ENCODE measurements at regions not wholly inside any gene's neighbourhood (a gene's known extent, or its start where the extent isn't known, plus 50 kb on each side); places are given as distances from the start of the nearest gene placed in this dataset.

DNA sequence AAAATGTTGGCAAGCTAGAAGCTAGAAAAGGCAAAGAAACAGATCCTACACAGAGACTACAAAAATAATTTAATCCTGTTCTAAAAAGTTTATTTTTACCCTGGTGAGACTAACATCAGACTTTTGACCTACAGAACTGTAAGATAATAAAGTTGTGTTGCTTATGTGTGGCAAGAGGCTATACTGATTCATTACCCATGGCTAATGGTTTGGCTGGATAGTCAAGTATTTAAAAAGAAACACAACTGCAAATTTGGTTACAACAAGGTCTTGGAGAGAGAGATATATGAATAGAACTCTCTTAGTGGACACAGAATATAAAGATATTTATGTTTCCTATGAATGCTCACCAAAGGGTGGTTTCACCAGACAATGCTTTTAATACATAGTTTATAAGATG, 364.2 kb upstream of the PLSCR5 start:
- no peaks in the 10 kb centered on the region for H3K9me3 ChIP-seq (ENCODE audit: insufficient read depth, low read length)
- TF ChIP-seq EZH2phosphoT487 (conservative IDR thresholded peaks at IDR 0.05; ENCODE audit: low read length) = no peak
- TF ChIP-seq, protein P1, sequence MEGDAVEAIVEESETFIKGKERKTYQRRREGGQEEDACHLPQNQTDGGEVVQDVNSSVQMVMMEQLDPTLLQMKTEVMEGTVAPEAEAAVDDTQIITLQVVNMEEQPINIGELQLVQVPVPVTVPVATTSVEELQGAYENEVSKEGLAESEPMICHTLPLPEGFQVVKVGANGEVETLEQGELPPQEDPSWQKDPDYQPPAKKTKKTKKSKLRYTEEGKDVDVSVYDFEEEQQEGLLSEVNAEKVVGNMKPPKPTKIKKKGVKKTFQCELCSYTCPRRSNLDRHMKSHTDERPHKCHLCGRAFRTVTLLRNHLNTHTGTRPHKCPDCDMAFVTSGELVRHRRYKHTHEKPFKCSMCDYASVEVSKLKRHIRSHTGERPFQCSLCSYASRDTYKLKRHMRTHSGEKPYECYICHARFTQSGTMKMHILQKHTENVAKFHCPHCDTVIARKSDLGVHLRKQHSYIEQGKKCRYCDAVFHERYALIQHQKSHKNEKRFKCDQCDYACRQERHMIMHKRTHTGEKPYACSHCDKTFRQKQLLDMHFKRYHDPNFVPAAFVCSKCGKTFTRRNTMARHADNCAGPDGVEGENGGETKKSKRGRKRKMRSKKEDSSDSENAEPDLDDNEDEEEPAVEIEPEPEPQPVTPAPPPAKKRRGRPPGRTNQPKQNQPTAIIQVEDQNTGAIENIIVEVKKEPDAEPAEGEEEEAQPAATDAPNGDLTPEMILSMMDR (IDR thresholded peaks at IDR 0.05; ENCODE audit: insufficient read depth, low read length, poor library complexity, severe bottlenecking) = no peak
- no peak overlapping the region for H3K27ac ChIP-seq (ENCODE audit: low read depth, low read length)
- H4K20me1 ChIP-seq (ENCODE audit: low read depth, low read length) = no peaks in the 10 kb centered on the region
- H3K36me3 ChIP-seq (ENCODE audit: low read length) = no peaks in the 10 kb centered on the region
- H2AFZ ChIP-seq (ENCODE audit: low read depth, low read length, severe bottlenecking) = no peak overlapping the region
- no peak overlapping the region for H3K4me3 ChIP-seq (ENCODE audit: insufficient read depth, low read length, poor library complexity, severe bottlenecking)
- no peaks in the 10 kb centered on the region for H3F3A ChIP-seq (ENCODE audit: insufficient read depth)
- H3K79me2 ChIP-seq (ENCODE audit: insufficient read depth, low read length) = no peaks in the 10 kb centered on the region
- no peaks in the 10 kb centered on the region for H3K9me2 ChIP-seq (replicated peaks; ENCODE audit: insufficient read depth, low read length)
- no peaks in the 10 kb centered on the region for H3K27me3 ChIP-seq (ENCODE audit: low read length)
- H3K9ac ChIP-seq (ENCODE audit: low read length) = no peak overlapping the region
- no peak overlapping the region for H3K4me2 ChIP-seq (ENCODE audit: low read depth, low read length, poor library complexity, severe bottlenecking)

DNA sequence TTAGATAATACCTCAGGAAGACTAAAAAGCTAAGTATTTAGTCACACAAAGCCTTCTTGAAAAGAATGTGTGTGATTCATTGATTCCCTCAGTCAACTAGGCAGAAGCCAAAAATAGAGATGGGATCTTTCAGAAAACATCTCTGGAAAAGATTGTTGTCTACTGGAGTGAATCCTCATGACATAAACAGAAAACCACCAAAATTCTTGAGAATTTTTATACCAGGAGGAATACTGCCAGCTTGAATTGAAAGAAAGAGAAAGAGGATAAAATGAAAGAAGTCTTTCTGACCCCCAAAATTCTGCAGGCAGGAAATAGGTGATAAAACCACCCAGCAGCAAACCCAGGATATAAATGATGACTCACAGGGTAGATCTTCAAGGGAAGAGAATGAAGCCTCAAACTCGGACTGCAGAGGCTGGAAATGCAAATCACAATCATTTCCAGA, 363.1 kb upstream of the PLSCR5 start:
- no peaks in the 10 kb centered on the region for H3K9me2 ChIP-seq (replicated peaks; ENCODE audit: insufficient read depth, low read length)
- no peaks in the 10 kb centered on the region for H4K20me1 ChIP-seq (ENCODE audit: low read depth, low read length)
- no peaks in the 10 kb centered on the region for H3K9me3 ChIP-seq (ENCODE audit: insufficient read depth, low read length)
- no peak overlapping the region for H3K9ac ChIP-seq (ENCODE audit: low read length)
- H3F3A ChIP-seq (ENCODE audit: insufficient read depth) = no peaks in the 10 kb centered on the region
- H3K4me2 ChIP-seq (ENCODE audit: low read depth, low read length, poor library complexity, severe bottlenecking) = no peak overlapping the region
- no peaks in the 10 kb centered on the region for H3K27me3 ChIP-seq (ENCODE audit: low read length)
- no peaks in the 10 kb centered on the region for H3K79me2 ChIP-seq (ENCODE audit: insufficient read depth, low read length)
- H3K27ac ChIP-seq (ENCODE audit: low read depth, low read length) = no peak overlapping the region
- no peaks in the 10 kb centered on the region for H3K36me3 ChIP-seq (ENCODE audit: low read length)
- TF ChIP-seq, protein P1 (IDR thresholded peaks at IDR 0.05; ENCODE audit: insufficient read depth, low read length, poor library complexity, severe bottlenecking) = no peak
- no peak for TF ChIP-seq EZH2phosphoT487 (conservative IDR thresholded peaks at IDR 0.05; ENCODE audit: low read length)
- no peak overlapping the region for H2AFZ ChIP-seq (ENCODE audit: low read depth, low read length, severe bottlenecking)
- no peak overlapping the region for H3K4me3 ChIP-seq (ENCODE audit: insufficient read depth, low read length, poor library complexity, severe bottlenecking)

DNA sequence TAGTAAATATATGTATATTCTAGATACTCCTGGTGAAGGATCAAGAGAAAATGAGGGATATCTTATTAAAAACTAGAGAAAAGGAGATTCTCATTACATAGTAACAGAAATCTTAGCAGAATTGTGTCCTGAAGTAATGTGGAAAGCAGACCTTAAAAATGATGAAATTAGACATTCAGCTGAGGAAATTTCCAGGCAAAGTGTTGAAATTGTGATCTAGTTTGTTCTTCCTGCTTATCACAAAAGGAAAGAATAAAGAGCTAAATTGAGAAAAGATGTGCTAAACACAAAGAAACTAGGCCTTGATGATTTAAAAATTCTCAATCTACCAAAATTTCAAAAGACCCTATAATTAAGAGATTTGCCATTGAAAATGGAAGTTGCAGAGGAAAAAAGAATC, 362.6 kb upstream of the PLSCR5 start:
- H3K36me3 ChIP-seq (ENCODE audit: low read length) = no peaks in the 10 kb centered on the region
- no peak overlapping the region for H3K9ac ChIP-seq (ENCODE audit: low read length)
- no peak overlapping the region for H2AFZ ChIP-seq (ENCODE audit: low read depth, low read length, severe bottlenecking)
- no peak overlapping the region for H3K4me3 ChIP-seq (ENCODE audit: insufficient read depth, low read length, poor library complexity, severe bottlenecking)
- no peaks in the 10 kb centered on the region for H3K9me3 ChIP-seq (ENCODE audit: insufficient read depth, low read length)
- no peaks in the 10 kb centered on the region for H3K9me2 ChIP-seq (replicated peaks; ENCODE audit: insufficient read depth, low read length)
- TF ChIP-seq, protein P1 (IDR thresholded peaks at IDR 0.05; ENCODE audit: insufficient read depth, low read length, poor library complexity, severe bottlenecking) = no peak
- TF ChIP-seq EZH2phosphoT487 (conservative IDR thresholded peaks at IDR 0.05; ENCODE audit: low read length) = no peak
- H3K27ac ChIP-seq (ENCODE audit: low read depth, low read length) = no peak overlapping the region
- no peak overlapping the region for H3K4me2 ChIP-seq (ENCODE audit: low read depth, low read length, poor library complexity, severe bottlenecking)
- H3K27me3 ChIP-seq (ENCODE audit: low read length) = no peaks in the 10 kb centered on the region
- no peaks in the 10 kb centered on the region for H3F3A ChIP-seq (ENCODE audit: insufficient read depth)
- no peaks in the 10 kb centered on the region for H4K20me1 ChIP-seq (ENCODE audit: low read depth, low read length)
- no peaks in the 10 kb centered on the region for H3K79me2 ChIP-seq (ENCODE audit: insufficient read depth, low read length)
